IMR-90 (cell line): ENCODE measurements at regions not wholly inside any gene's neighbourhood (a gene's known extent, or its start where the extent isn't known, plus 50 kb on each side); places are given as distances from the start of the nearest gene placed in this dataset.

Experiments
- ATAC-seq: fragments of 200-7000 bp; cut with Tn5 transposase; 2 replicates; pipeline ENCODE4 v1.9.1; 2020; ENCODE audit warnings: low read depth, mild to moderate bottlenecking, moderate library complexity
- BruUV-seq: library from RNA; stranded (reverse); fragments of 400-500 nt; replicated peaks from 2 replicates; lab custom pipeline; 2021; lab: Mats Ljungman, UMichigan
- CTCF ChIA-PET: fragments of 300-600 bp; formaldehyde crosslinking; extraction: SDS; loops from one replicate; lab custom pipeline; 2021; ENCODE audit warnings: antibody characterized with exemption; lab: Yijun Ruan, JAX
- POLR2A ChIA-PET: fragments of 300-600 bp; sonication (Branson Sonifier 250); formaldehyde crosslinking; loops from one replicate; lab custom pipeline; 2022; ENCODE audit warnings: antibody characterized with exemption; ENCODE audit not compliant: unreplicated experiment; lab: Charles Lee
- DNase-seq: peaks from one replicate; pipeline ENCODE4 v3.0.0; 2013
- H2AFZ ChIP-seq: replicated peaks from 2 replicates; pipeline ENCODE3; 2013; ENCODE audit warnings: low read length, mild to moderate bottlenecking; ENCODE audit not compliant: poor library complexity
- H2AK5ac ChIP-seq: 2 replicates; pipeline ENCODE4 v1.6.1; 2013; ENCODE audit warnings: low read depth, low read length, inconsistent platforms
- H2AK9ac ChIP-seq: replicated peaks from 2 replicates; pipeline ENCODE3; 2013; ENCODE audit warnings: mild to moderate bottlenecking, low read depth, low read length, moderate library complexity; ENCODE audit not compliant: poor library complexity
- H2BK120ac ChIP-seq: 2 replicates; pipeline ENCODE4 v1.6.1; 2013; ENCODE audit warnings: low read depth, low read length, inconsistent platforms
- H2BK15ac ChIP-seq: 3 replicates; pipeline ENCODE4 v1.6.1; 2013; ENCODE audit warnings: low read depth, low read length, inconsistent platforms
- H2BK20ac ChIP-seq: 2 replicates; pipeline ENCODE4 v1.6.1; 2013; ENCODE audit warnings: low read depth, mild to moderate bottlenecking, inconsistent platforms, low read length, moderate library complexity
- H2BK5ac ChIP-seq: 2 replicates; pipeline ENCODE4 v1.6.1; 2013; ENCODE audit warnings: mild to moderate bottlenecking, low read depth, low read length, inconsistent platforms; ENCODE audit not compliant: poor library complexity, severe bottlenecking
- H3K14ac ChIP-seq: replicated peaks from 2 replicates; pipeline ENCODE4 v1.6.1; 2013; ENCODE audit warnings: low read depth, low read length, inconsistent platforms
- H3K18ac ChIP-seq: 2 replicates; pipeline ENCODE4 v1.6.1; 2013; ENCODE audit warnings: low read depth, low read length, control low read depth
- H3K23ac ChIP-seq: 2 replicates; pipeline ENCODE4 v1.6.1; 2013; ENCODE audit warnings: low read depth, low read length, inconsistent platforms
- H3K27ac ChIP-seq: 2 replicates; pipeline ENCODE4 v1.5.1; 2013; ENCODE audit warnings: mild to moderate bottlenecking, control low read depth, low read length; ENCODE audit not compliant: insufficient read depth
- H3K27me3 ChIP-seq: 2 replicates; pipeline ENCODE4 v1.6.1; 2013; ENCODE audit warnings: low read length; ENCODE audit not compliant: control insufficient read depth, insufficient read depth
- H3K36me3 ChIP-seq: 2 replicates; pipeline ENCODE4 v1.6.1; 2013; ENCODE audit warnings: low read length, mixed read lengths; ENCODE audit not compliant: control insufficient read depth, insufficient read depth
- H3K4ac ChIP-seq: 2 replicates; pipeline ENCODE4 v1.6.1; 2013; ENCODE audit warnings: low read depth, low read length, inconsistent platforms
- H3K4me1 ChIP-seq: 2 replicates; pipeline ENCODE4 v1.6.1; 2013; ENCODE audit warnings: low read length, mixed read lengths; ENCODE audit not compliant: control insufficient read depth, insufficient read depth
- H3K4me2 ChIP-seq: 2 replicates; pipeline ENCODE4 v1.6.1; 2013; ENCODE audit warnings: low read depth, mild to moderate bottlenecking, control low read depth, low read length, moderate library complexity
- H3K4me3 ChIP-seq: 2 replicates; pipeline ENCODE4 v1.5.1; 2013; ENCODE audit warnings: low read depth, mild to moderate bottlenecking, control low read depth, low read length, moderate library complexity; ENCODE audit not compliant: insufficient read depth
- H3K56ac ChIP-seq: 2 replicates; pipeline ENCODE4 v1.6.1; 2013; ENCODE audit warnings: low read length, inconsistent platforms; ENCODE audit not compliant: insufficient read depth; ENCODE audit errors: extremely low read depth
- H3K79me1 ChIP-seq, 2 experiments: 2 replicates each; pipeline ENCODE4 v1.6.1; 2013; ENCODE audit warnings: low read length in 2 of 2, inconsistent platforms in 1 of 2, low read depth in 1 of 2
- H3K9ac ChIP-seq: 2 replicates; pipeline ENCODE4 v1.6.1; 2013; ENCODE audit warnings: low read depth, low read length, control low read depth
- H3K9me1 ChIP-seq: 2 replicates; pipeline ENCODE4 v1.6.1; 2013; ENCODE audit warnings: low read length, inconsistent platforms; ENCODE audit not compliant: insufficient read depth
- H3K9me3 ChIP-seq: 2 replicates; pipeline ENCODE4 v1.6.1; 2013; ENCODE audit warnings: low read length; ENCODE audit not compliant: control insufficient read depth, insufficient read depth
- H4K20me1 ChIP-seq: 2 replicates; pipeline ENCODE4 v1.6.1; 2013; ENCODE audit warnings: low read length, inconsistent platforms; ENCODE audit not compliant: insufficient read depth
- H4K5ac ChIP-seq: 2 replicates; pipeline ENCODE4 v1.6.1; 2013; ENCODE audit warnings: mild to moderate bottlenecking, low read depth, low read length, control low read depth
- H4K8ac ChIP-seq, 2 experiments: 2 replicates each; pipeline ENCODE4 v1.6.1; 2013; ENCODE audit warnings: low read depth in 2 of 2, low read length in 2 of 2, control low read depth in 1 of 2, inconsistent platforms in 1 of 2
- H4K91ac ChIP-seq: 2 replicates; pipeline ENCODE4 v1.6.1; 2013; ENCODE audit warnings: low read depth, low read length, inconsistent platforms; ENCODE audit not compliant: insufficient read depth
- BHLHE40 ChIP-seq: fragments of 150-350 bp; IDR thresholded peaks from 2 replicates; pipeline ENCODE4 v1.6.1; 2016; ENCODE audit warnings: mild to moderate bottlenecking, low read depth, low read length
- CHD1 ChIP-seq: IDR thresholded peaks from 2 replicates; pipeline ENCODE4 v1.6.1; 2012; ENCODE audit warnings: low read depth, low read length, improper control_type of control experiment
- FOS ChIP-seq: fragments of 150-350 bp; IDR thresholded peaks from 2 replicates; pipeline ENCODE4 v1.6.1; 2016; ENCODE audit warnings: low read depth, low read length
- MAFK ChIP-seq: IDR thresholded peaks from 2 replicates; pipeline ENCODE4 v1.6.1; 2012; ENCODE audit warnings: low read depth, low read length, improper control_type of control experiment
- POLR2A ChIP-seq: IDR thresholded peaks from 2 replicates; pipeline ENCODE4 v1.6.1; 2012; ENCODE audit warnings: mild to moderate bottlenecking, low read depth, low read length
- RAD21 ChIP-seq: IDR thresholded peaks from 2 replicates; pipeline ENCODE4 v1.6.1; 2012; ENCODE audit warnings: low read length, improper control_type of control experiment
- WGBS, 2 experiments: methylation state at CpG; one replicate each; pipeline versions ENCODE4 v1.1.5 to v1.1.7; 2013; ENCODE audit warnings: missing lambda C conversion rate in 2 of 2; ENCODE audit not compliant: insufficient read length in 1 of 2; ENCODE audit errors: extremely low coverage in 2 of 2; 5-methylcytosine and 5-hydroxymethylcytosine counted together
- dilution Hi-C: fragments of 300-500 bp; cut with HindIII; formaldehyde crosslinking; loops from one replicate; pipeline ENCODE4 v1.14.3; 2018; ENCODE audit warnings: low sequenced_read_pairs; ENCODE audit not compliant: unreplicated experiment
- in situ Hi-C: fragments of 300-500 bp; cut with MboI; formaldehyde crosslinking; loops from 3 replicates; pipeline ENCODE4 v1.14.3; 2019; ENCODE audit warnings: low sequenced_read_pairs, inconsistent platforms, mixed read lengths
- intact Hi-C: fragments of 100-400 bp; cut with micrococcal nuclease; formaldehyde crosslinking; loops from 2 replicates; pipeline ENCODE4 v1.10.0; 2022
- TF ChIP-seq, protein P1 (sequence below): conservative IDR thresholded peaks from 2 replicates; pipeline ENCODE4 v1.5.1; 2012; ENCODE audit warnings: mild to moderate bottlenecking, low read depth, low read length, improper control_type of control experiment

DNA sequence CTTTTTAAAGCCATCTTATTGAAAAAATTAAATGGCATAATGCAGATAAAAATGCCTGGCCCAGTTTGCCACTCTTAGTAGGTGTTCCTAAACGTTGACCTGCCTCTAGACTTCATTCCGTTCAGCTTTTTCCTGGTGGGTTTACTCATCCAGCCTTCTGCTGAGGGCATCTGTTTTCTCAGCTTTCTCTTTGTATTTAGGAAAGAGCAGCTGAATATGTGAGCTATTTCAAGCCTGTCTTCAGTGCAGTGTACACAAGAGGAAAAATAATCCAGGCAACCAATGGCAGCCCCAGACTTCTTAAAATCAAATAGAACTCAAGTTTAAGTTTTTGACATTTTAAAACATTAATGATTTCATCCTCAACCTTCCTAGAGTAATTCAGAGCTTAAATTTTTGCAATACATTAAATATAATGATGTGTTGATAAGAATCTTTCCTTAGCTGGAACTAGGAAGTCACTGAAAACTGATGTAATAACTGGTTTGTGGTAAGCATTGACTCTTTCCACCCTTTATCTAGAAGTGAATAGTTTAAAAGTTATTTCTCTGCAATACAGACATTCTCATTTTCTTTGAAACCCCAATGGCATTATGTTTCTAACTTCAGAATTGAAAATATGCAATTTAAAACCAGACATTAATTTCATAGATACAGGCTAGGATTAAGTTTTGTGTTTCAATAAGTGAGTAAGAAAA lies 165.4 kb downstream of the AASDHPPT start:
- POLR2A ChIA-PET, result no interaction called here
- no peak overlapping the region for H2AK9ac ChIP-seq

More for the DNA sequence above, 165.4 kb downstream of the AASDHPPT start:
- intact Hi-C loops (no loop called here), in situ Hi-C loops (no loop called here), dilution Hi-C loops (no loop called here)
- no peak overlapping the region for H3K56ac ChIP-seq
- no peak overlapping the region for H2BK20ac ChIP-seq
- no peak overlapping the region for H3K9ac ChIP-seq
- no peaks in the 10 kb centered on the region for H4K20me1 ChIP-seq
- H3K27me3 ChIP-seq, result no peaks in the 10 kb centered on the region
- no peaks in the 10 kb centered on the region for H3K79me1 ChIP-seq
- H4K8ac ChIP-seq, result no peak overlapping the region
- no peak overlapping the region for H3K4me2 ChIP-seq
- no peak overlapping the region for H2BK120ac ChIP-seq
- H3K18ac ChIP-seq, result no peak overlapping the region
- DNase-seq, result no peak
- no peak overlapping the region for H2AK5ac ChIP-seq
- H3K4ac ChIP-seq, result no peak overlapping the region
- H2BK15ac ChIP-seq, result no peak overlapping the region
- BruUV-seq, result no TSS peak
- no peak overlapping the region for H3K4me3 ChIP-seq
- CTCF ChIA-PET, result no interaction called here
- H2BK5ac ChIP-seq, result no peak overlapping the region
- TF ChIP-seq BHLHE40 (no peak), CHD1 (no peak), POLR2A (no peak), FOS (no peak), MAFK (no peak), RAD21 (no peak)
- TF ChIP-seq, protein P1, sequence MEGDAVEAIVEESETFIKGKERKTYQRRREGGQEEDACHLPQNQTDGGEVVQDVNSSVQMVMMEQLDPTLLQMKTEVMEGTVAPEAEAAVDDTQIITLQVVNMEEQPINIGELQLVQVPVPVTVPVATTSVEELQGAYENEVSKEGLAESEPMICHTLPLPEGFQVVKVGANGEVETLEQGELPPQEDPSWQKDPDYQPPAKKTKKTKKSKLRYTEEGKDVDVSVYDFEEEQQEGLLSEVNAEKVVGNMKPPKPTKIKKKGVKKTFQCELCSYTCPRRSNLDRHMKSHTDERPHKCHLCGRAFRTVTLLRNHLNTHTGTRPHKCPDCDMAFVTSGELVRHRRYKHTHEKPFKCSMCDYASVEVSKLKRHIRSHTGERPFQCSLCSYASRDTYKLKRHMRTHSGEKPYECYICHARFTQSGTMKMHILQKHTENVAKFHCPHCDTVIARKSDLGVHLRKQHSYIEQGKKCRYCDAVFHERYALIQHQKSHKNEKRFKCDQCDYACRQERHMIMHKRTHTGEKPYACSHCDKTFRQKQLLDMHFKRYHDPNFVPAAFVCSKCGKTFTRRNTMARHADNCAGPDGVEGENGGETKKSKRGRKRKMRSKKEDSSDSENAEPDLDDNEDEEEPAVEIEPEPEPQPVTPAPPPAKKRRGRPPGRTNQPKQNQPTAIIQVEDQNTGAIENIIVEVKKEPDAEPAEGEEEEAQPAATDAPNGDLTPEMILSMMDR, result no peak
- no peaks in the 10 kb centered on the region for H3K4me1 ChIP-seq
- no peak overlapping the region for H4K5ac ChIP-seq
- no peak overlapping the region for H3K27ac ChIP-seq
- no CpG with 5 or more reads among the region's 2 CpGs for WGBS, 2 experiments
- no peaks in the 10 kb centered on the region for H3K9me3 ChIP-seq
- H2AFZ ChIP-seq, result no peak overlapping the region
- no peaks in the 10 kb centered on the region for H3K9me1 ChIP-seq
- no peak overlapping the region for H3K23ac ChIP-seq
- no peak for ATAC-seq
- H4K91ac ChIP-seq, result no peak overlapping the region
- H3K14ac ChIP-seq, result no peak overlapping the region
- H3K36me3 ChIP-seq, result no peaks in the 10 kb centered on the region
